ENCODE measurements at regions not wholly inside any gene's neighbourhood (a gene's known extent, or its start where the extent isn't known, plus 50 kb on each side); places are given as distances from the start of the nearest gene placed in this dataset.

- no peak overlapping the region for H3K4me3 ChIP-seq (ENCODE audit: low read depth, low read length)
- TF ChIP-seq POLR2A (IDR thresholded peaks at IDR 0.05; ENCODE audit: extremely low read depth, insufficient read length) = no peak
- TF ChIP-seq MAX (IDR thresholded peaks at IDR 0.05; ENCODE audit: low read depth, low read length) = no peak
- TF ChIP-seq CTCF (IDR thresholded peaks at IDR 0.05; ENCODE audit: low read depth, low read length) = no peak
- DNase-seq (ENCODE audit: low read depth) = no peak
These were observed 354.9 kb upstream of the CDH20 start for GRCh38 chr18:60978338-60978737.

GRCh38 chr18:60980422-60981005, 352.7 kb upstream of the CDH20 start:
- no peak for TF ChIP-seq POLR2A (IDR thresholded peaks at IDR 0.05; ENCODE audit: extremely low read depth, insufficient read length)
- TF ChIP-seq MAX (IDR thresholded peaks at IDR 0.05; ENCODE audit: low read depth, low read length) = no peak
- TF ChIP-seq MYC (IDR thresholded peaks at IDR 0.05; ENCODE audit: low read depth, low read length) = no peak
- no peak for TF ChIP-seq CTCF (IDR thresholded peaks at IDR 0.05; ENCODE audit: low read depth, low read length)
- H3K4me3 ChIP-seq (ENCODE audit: low read depth, low read length) = no peak overlapping the region
- no peak for DNase-seq (ENCODE audit: low read depth)

GRCh38 chr18:60981682-60982328, 351.4 kb upstream of the CDH20 start:
- no peak for DNase-seq (ENCODE audit: low read depth)
- H3K4me3 ChIP-seq (ENCODE audit: low read depth, low read length) = no peak overlapping the region
- TF ChIP-seq CTCF (IDR thresholded peaks at IDR 0.05; ENCODE audit: low read depth, low read length) (no peak), MYC (IDR thresholded peaks at IDR 0.05; ENCODE audit: low read depth, low read length) (no peak), MAX (IDR thresholded peaks at IDR 0.05; ENCODE audit: low read depth, low read length) (no peak), POLR2A (IDR thresholded peaks at IDR 0.05; ENCODE audit: extremely low read depth, insufficient read length) (no peak)

GRCh38 chr18:60982329-60982695, 350.9 kb upstream of the CDH20 start:
- no peak overlapping the region for H3K4me3 ChIP-seq (ENCODE audit: low read depth, low read length)
- DNase-seq (ENCODE audit: low read depth) = no peak
- TF ChIP-seq CTCF (IDR thresholded peaks at IDR 0.05; ENCODE audit: low read depth, low read length) (no peak), MYC (IDR thresholded peaks at IDR 0.05; ENCODE audit: low read depth, low read length) (no peak), POLR2A (IDR thresholded peaks at IDR 0.05; ENCODE audit: extremely low read depth, insufficient read length) (no peak), MAX (IDR thresholded peaks at IDR 0.05; ENCODE audit: low read depth, low read length) (no peak)

- TF ChIP-seq MYC (IDR thresholded peaks at IDR 0.05; ENCODE audit: low read depth, low read length) = no peak
- TF ChIP-seq CTCF (IDR thresholded peaks at IDR 0.05; ENCODE audit: low read depth, low read length) = no peak
- TF ChIP-seq POLR2A (IDR thresholded peaks at IDR 0.05; ENCODE audit: extremely low read depth, insufficient read length) = no peak
- TF ChIP-seq MAX (IDR thresholded peaks at IDR 0.05; ENCODE audit: low read depth, low read length) = no peak
- no peak overlapping the region for H3K4me3 ChIP-seq (ENCODE audit: low read depth, low read length)
- no peak for DNase-seq (ENCODE audit: low read depth)
These were observed 350.3 kb upstream of the CDH20 start for GRCh38 chr18:60982928-60983327.

All from NB4 (cell line).